SU-DHL-6 (cell line): ENCODE measurements at regions not wholly inside any gene's neighbourhood (a gene's known extent, or its start where the extent isn't known, plus 50 kb on each side); places are given as distances from the start of the nearest gene placed in this dataset.

ENCODE experiments used
- EZH2phosphoT487 ChIP-seq: fragments of 200-600 bp; sonication (generic), shearing (Covaris generic); conservative IDR thresholded peaks from 2 replicates; pipeline ENCODE4 v1.6.1; 2018; ENCODE audit warnings: mild to moderate bottlenecking, antibody characterized with exemption, low read length, moderate library complexity, mixed read lengths
- TF ChIP-seq, protein P1 (sequence below): fragments of 200-600 bp; sonication (generic); IDR thresholded peaks from one replicate; pipeline ENCODE4 v1.5.1; 2017; ENCODE audit warnings: antibody characterized with exemption, mild to moderate bottlenecking, low read length, moderate library complexity; ENCODE audit not compliant: insufficient read depth, poor library complexity, severe bottlenecking

DNA sequence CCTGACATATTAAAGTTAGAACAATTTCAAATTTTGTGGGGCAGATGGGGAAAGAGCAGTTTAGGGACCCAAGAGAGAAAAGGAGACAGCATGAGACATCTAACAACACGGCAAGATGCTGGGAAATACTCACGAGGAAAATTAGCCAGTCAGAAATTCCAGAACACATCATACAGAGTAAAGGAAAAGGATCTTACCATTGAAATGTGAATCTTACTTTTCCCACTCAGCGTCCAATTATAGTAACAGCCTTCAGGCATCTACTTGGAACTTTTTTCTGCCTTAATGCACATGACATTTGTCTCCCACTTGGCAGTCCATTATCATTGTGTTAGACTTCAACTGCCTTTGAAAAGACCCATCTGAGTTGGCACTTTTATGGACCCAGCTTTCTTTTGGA, 189.7 kb upstream of the SLC27A6 start:
- TF ChIP-seq, protein P1, sequence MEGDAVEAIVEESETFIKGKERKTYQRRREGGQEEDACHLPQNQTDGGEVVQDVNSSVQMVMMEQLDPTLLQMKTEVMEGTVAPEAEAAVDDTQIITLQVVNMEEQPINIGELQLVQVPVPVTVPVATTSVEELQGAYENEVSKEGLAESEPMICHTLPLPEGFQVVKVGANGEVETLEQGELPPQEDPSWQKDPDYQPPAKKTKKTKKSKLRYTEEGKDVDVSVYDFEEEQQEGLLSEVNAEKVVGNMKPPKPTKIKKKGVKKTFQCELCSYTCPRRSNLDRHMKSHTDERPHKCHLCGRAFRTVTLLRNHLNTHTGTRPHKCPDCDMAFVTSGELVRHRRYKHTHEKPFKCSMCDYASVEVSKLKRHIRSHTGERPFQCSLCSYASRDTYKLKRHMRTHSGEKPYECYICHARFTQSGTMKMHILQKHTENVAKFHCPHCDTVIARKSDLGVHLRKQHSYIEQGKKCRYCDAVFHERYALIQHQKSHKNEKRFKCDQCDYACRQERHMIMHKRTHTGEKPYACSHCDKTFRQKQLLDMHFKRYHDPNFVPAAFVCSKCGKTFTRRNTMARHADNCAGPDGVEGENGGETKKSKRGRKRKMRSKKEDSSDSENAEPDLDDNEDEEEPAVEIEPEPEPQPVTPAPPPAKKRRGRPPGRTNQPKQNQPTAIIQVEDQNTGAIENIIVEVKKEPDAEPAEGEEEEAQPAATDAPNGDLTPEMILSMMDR, result no peak
- TF ChIP-seq EZH2phosphoT487, result no peak
